GM23338 (cell line): ENCODE measurements at regions not wholly inside any gene's neighbourhood (a gene's known extent, or its start where the extent isn't known, plus 50 kb on each side); places are given as distances from the start of the nearest gene placed in this dataset.

Experiments used
- ATAC-seq: fragments of 200-7000 bp; cut with Tn5 transposase; 3 replicates; pipeline ENCODE4 v1.9.1; 2020
- DNase-seq: peaks from one replicate; pipeline ENCODE4 v3.0.0-alpha.2; 2015; ENCODE audit warnings: low spot score
- H2AFZ ChIP-seq: fragments of 200-600 bp; sonication (generic); 2 replicates; pipeline ENCODE4 v1.8.0; 2016; ENCODE audit warnings: antibody characterized with exemption, mild to moderate bottlenecking, moderate library complexity
- H3F3A ChIP-seq: fragments of 200-600 bp; sonication (generic); replicated peaks from 2 replicates; pipeline ENCODE4 v1.8.0; 2017; ENCODE audit warnings: antibody characterized with exemption, mixed run types, low read depth
- H3K27ac ChIP-seq: fragments of 200-600 bp; sonication (generic); 2 replicates; pipeline ENCODE4 v1.6.1; 2016; ENCODE audit warnings: low read depth
- H3K27me3 ChIP-seq: fragments of 200-600 bp; sonication (generic); 2 replicates; pipeline ENCODE4 v1.8.0; 2016; ENCODE audit warnings: mild to moderate bottlenecking, mixed run types, moderate library complexity; ENCODE audit not compliant: insufficient read depth
- H3K36me3 ChIP-seq: fragments of 200-600 bp; sonication (generic); 2 replicates; pipeline ENCODE4 v1.8.0; 2016; ENCODE audit warnings: mild to moderate bottlenecking; ENCODE audit not compliant: insufficient read depth
- H3K4me1 ChIP-seq: fragments of 200-600 bp; sonication (generic); 2 replicates; pipeline ENCODE4 v1.8.0; 2016; ENCODE audit warnings: mild to moderate bottlenecking, moderate library complexity; ENCODE audit not compliant: insufficient read depth
- H3K4me2 ChIP-seq: fragments of 200-600 bp; sonication (generic); 2 replicates; pipeline ENCODE4 v1.7.1; 2017; ENCODE audit warnings: mixed run types
- H3K4me3 ChIP-seq: fragments of 200-600 bp; sonication (generic); 2 replicates; pipeline ENCODE4 v1.6.1; 2016; ENCODE audit warnings: mixed run types
- H3K79me2 ChIP-seq: fragments of 200-600 bp; sonication (generic); replicated peaks from 2 replicates; pipeline ENCODE4 v1.8.0; 2017; ENCODE audit warnings: mild to moderate bottlenecking; ENCODE audit not compliant: insufficient read depth
- H3K9me2 ChIP-seq: fragments of 200-600 bp; sonication (generic); 2 replicates; pipeline ENCODE4 v1.8.0; 2017; ENCODE audit not compliant: insufficient read depth
- H4K20me1 ChIP-seq: fragments of 200-600 bp; sonication (generic); replicated peaks from 2 replicates; pipeline ENCODE4 v1.8.0; 2017; ENCODE audit warnings: mild to moderate bottlenecking; ENCODE audit not compliant: insufficient read depth
- H3K27ac Mint-ChIP-seq: 2 replicates; pipeline ENCODE4 v1.8.0; 2020; ENCODE audit warnings: inconsistent platforms, mild to moderate bottlenecking, moderate library complexity, mixed read lengths
- H3K27me3 Mint-ChIP-seq: 3 replicates; pipeline ENCODE4 v1.8.0; 2022; ENCODE audit warnings: low read depth, mild to moderate bottlenecking, moderate library complexity, mixed read lengths, inconsistent platforms; ENCODE audit not compliant: insufficient read depth, poor library complexity
- H3K36me3 Mint-ChIP-seq: 3 replicates; pipeline ENCODE4 v1.8.0; 2021; ENCODE audit warnings: low read depth, mild to moderate bottlenecking, inconsistent platforms, moderate library complexity, mixed read lengths
- H3K4me1 Mint-ChIP-seq: 3 replicates; pipeline ENCODE4 v1.8.0; 2020; ENCODE audit warnings: mild to moderate bottlenecking, inconsistent platforms, mixed read lengths
- H3K4me3 Mint-ChIP-seq: 3 replicates; pipeline ENCODE4 v1.8.0; 2021; ENCODE audit warnings: moderate library complexity, mild to moderate bottlenecking, inconsistent platforms, mixed read lengths
- H3K9me3 Mint-ChIP-seq: 3 replicates; pipeline ENCODE4 v1.8.0; 2020; ENCODE audit warnings: moderate library complexity, mild to moderate bottlenecking, inconsistent platforms, mixed read lengths
- CTCF ChIP-seq, 2 experiments: fragments of 200-600 bp in 1 of 2; sonication (generic) in 1 of 2; conservative IDR thresholded peaks; 2 replicates each; pipeline versions ENCODE4 v1.5.1 to v1.6.1; 2016 to 2017; ENCODE audit warnings: antibody characterized with exemption in 2 of 2, low read depth in 2 of 2, mild to moderate bottlenecking in 2 of 2, moderate library complexity in 1 of 2
- EZH2 ChIP-seq: fragments of 200-600 bp; sonication (generic); IDR thresholded peaks from one replicate; pipeline ENCODE4 v1.8.0; 2017; ENCODE audit warnings: antibody characterized with exemption, mild to moderate bottlenecking, low read depth; ENCODE audit not compliant: unreplicated experiment
- JUNB ChIP-seq: IDR thresholded peaks from one replicate; pipeline ENCODE4 v1.6.1; 2016; ENCODE audit warnings: antibody characterized with exemption; ENCODE audit not compliant: unreplicated experiment
- NANOG ChIP-seq: IDR thresholded peaks from 2 replicates; pipeline ENCODE4 v1.6.1; 2016; ENCODE audit warnings: antibody characterized with exemption, borderline replicate concordance
- REST ChIP-seq: IDR thresholded peaks from one replicate; pipeline ENCODE4 v1.6.1; 2018; ENCODE audit warnings: antibody characterized with exemption; ENCODE audit not compliant: unreplicated experiment
- STAT1 ChIP-seq: IDR thresholded peaks from one replicate; pipeline ENCODE4 v1.6.1; 2016; ENCODE audit warnings: antibody characterized with exemption; ENCODE audit not compliant: unreplicated experiment
- ZNF114 ChIP-seq: fragments of 250-450 bp; sonication (Bioruptor Pico); IDR thresholded peaks from 2 replicates; pipeline ENCODE4 v1.5.0; 2020; ENCODE audit warnings: mild to moderate bottlenecking, moderate library complexity
- ZNF331 ChIP-seq: fragments of 250-450 bp; sonication (Bioruptor Pico); IDR thresholded peaks from 2 replicates; pipeline ENCODE4 v1.5.0; 2020; ENCODE audit warnings: low read depth, mild to moderate bottlenecking, moderate library complexity
- TF ChIP-seq, protein P1 (sequence below): IDR thresholded peaks from 2 replicates; pipeline ENCODE4 v1.6.1; 2016; ENCODE audit warnings: antibody characterized with exemption

- TF ChIP-seq CTCF (conservative IDR thresholded peaks at IDR 0.05; ENCODE audit: low read depth in 2 of 2) (no peak), STAT1 (no peak), JUNB (no peak), NANOG (no peak), EZH2 (no peak)
Observed at GRCh38 chrY:13024447-13024846, 119.8 kb downstream of the DDX3Y start (continued).

GRCh38 chrY:13026906-13027305 is 122.2 kb downstream of the DDX3Y start:
- Mint-ChIP-seq H3K36me3 (peaks cover 13% of the 10 kb centered on the region), H3K27ac (no peak overlapping the region), H3K9me3 (peaks cover 15% of the 10 kb centered on the region; the same call in 2 of the 3 replicates), H3K27me3 (no peaks in the 10 kb centered on the region), H3K4me3 (no peak overlapping the region), H3K4me1 (peaks cover 5% of the 10 kb centered on the region; the same call in 2 of the 3 replicates)
- Histone ChIP-seq H3K27ac (no peak overlapping the region), H3K27me3 (no peaks in the 10 kb centered on the region), H3K4me2 (no peak overlapping the region), H3K4me3 (no peak overlapping the region), H3K4me1 (peaks cover under 1% of the 10 kb centered on the region; the same call in 1 of the 2 replicates), H3F3A (no peaks in the 10 kb centered on the region), H3K79me2 (no peaks in the 10 kb centered on the region), H2AFZ (peak overlapping the region; percentile 56; the same call in 1 of the 2 replicates), H3K9me2 (no peaks in the 10 kb centered on the region), H4K20me1 (no peaks in the 10 kb centered on the region), H3K36me3 (no peaks in the 10 kb centered on the region)
- ATAC-seq (no peak), DNase-seq (no peak)
- no peak for TF ChIP-seq ZNF114 (CRISPR knock-in tag)
- no peak for TF ChIP-seq EZH2

- ATAC-seq = no peak
- no peaks in the 10 kb centered on the region for H3K4me1 Mint-ChIP-seq
- H3K27me3 ChIP-seq = no peaks in the 10 kb centered on the region
- no peak for TF ChIP-seq ZNF331
- no peak for TF ChIP-seq EZH2
- TF ChIP-seq, protein P1, sequence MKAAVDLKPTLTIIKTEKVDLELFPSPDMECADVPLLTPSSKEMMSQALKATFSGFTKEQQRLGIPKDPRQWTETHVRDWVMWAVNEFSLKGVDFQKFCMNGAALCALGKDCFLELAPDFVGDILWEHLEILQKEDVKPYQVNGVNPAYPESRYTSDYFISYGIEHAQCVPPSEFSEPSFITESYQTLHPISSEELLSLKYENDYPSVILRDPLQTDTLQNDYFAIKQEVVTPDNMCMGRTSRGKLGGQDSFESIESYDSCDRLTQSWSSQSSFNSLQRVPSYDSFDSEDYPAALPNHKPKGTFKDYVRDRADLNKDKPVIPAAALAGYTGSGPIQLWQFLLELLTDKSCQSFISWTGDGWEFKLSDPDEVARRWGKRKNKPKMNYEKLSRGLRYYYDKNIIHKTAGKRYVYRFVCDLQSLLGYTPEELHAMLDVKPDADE = no peak
- TF ChIP-seq REST = no peak
- TF ChIP-seq CTCF (conservative IDR thresholded peaks at IDR 0.05; ENCODE audit: low read depth in 2 of 2) = no peak
Observed at GRCh38 chrY:13040232-13040631, 135.6 kb downstream of the DDX3Y start.

More at GRCh38 chrY:13040232-13040631, 135.6 kb downstream of the DDX3Y start:
- H3K4me3 ChIP-seq = no peak overlapping the region
- no peaks in the 10 kb centered on the region; the same call in 1 of the 2 replicates for H3K36me3 ChIP-seq
- no peak for DNase-seq
- H2AFZ ChIP-seq = no peak overlapping the region
- H3K4me3 Mint-ChIP-seq = no peak overlapping the region
- no peaks in the 10 kb centered on the region for H3K79me2 ChIP-seq
- peaks cover 3% of the 10 kb centered on the region; the same call in 2 of the 3 replicates for H3K9me3 Mint-ChIP-seq
- H4K20me1 ChIP-seq = no peaks in the 10 kb centered on the region
- no peak overlapping the region for H3K4me2 ChIP-seq
- H3F3A ChIP-seq = no peaks in the 10 kb centered on the region
- H3K4me1 ChIP-seq = no peaks in the 10 kb centered on the region
- H3K36me3 Mint-ChIP-seq = peaks cover 13% of the 10 kb centered on the region; the same call in 2 of the 3 replicates
- no peak overlapping the region for H3K27ac Mint-ChIP-seq
- H3K27ac ChIP-seq = no peak overlapping the region
- H3K27me3 Mint-ChIP-seq = no peaks in the 10 kb centered on the region
- no peaks in the 10 kb centered on the region for H3K9me2 ChIP-seq
